ENCODE measurements at regions not wholly inside any gene's neighbourhood (a gene's known extent, or its start where the extent isn't known, plus 50 kb on each side); places are given as distances from the start of the nearest gene placed in this dataset.

- no peak overlapping the region for H3K4me3 ChIP-seq
- no peak overlapping the region for H3K27ac ChIP-seq
- no peaks in the 10 kb centered on the region for H3K9me3 ChIP-seq (replicated peaks)
- no peak for DNase-seq
- no peaks in the 10 kb centered on the region for H3K27me3 ChIP-seq
- no peaks in the 10 kb centered on the region for H3K4me1 ChIP-seq
- no peaks in the 10 kb centered on the region for H3K36me3 ChIP-seq
These were observed 612.7 kb upstream of the ZWINT start for GRCh38 chr10:56973766-56974165.

GRCh38 chr10:56943221-56943755, 582.2 kb upstream of the ZWINT start:
- no peak overlapping the region for H3K27ac ChIP-seq
- no peak for DNase-seq

GRCh38 chr10:56934515-56934914, 573.5 kb upstream of the ZWINT start:
- Histone ChIP-seq H3K27ac (no peak overlapping the region), H3K9me3 (replicated peaks) (no peaks in the 10 kb centered on the region)
- no peak for DNase-seq

More at GRCh38 chr10:56943221-56943755, 582.2 kb upstream of the ZWINT start:
- Histone ChIP-seq H3K27me3 (no peaks in the 10 kb centered on the region), H3K36me3 (no peaks in the 10 kb centered on the region), H3K4me3 (no peak overlapping the region), H3K4me1 (no peaks in the 10 kb centered on the region), H3K9me3 (replicated peaks) (no peaks in the 10 kb centered on the region)

GRCh38 chr10:56928714-56929113, 567.7 kb upstream of the ZWINT start:
- H3K9me3 ChIP-seq (replicated peaks), result no peaks in the 10 kb centered on the region
- H3K36me3 ChIP-seq, result no peaks in the 10 kb centered on the region
- no peak for DNase-seq
- no peaks in the 10 kb centered on the region for H3K27me3 ChIP-seq
- no peak overlapping the region for H3K27ac ChIP-seq
- H3K4me1 ChIP-seq, result no peaks in the 10 kb centered on the region
- no peak overlapping the region for H3K4me3 ChIP-seq

More at GRCh38 chr10:56934515-56934914, 573.5 kb upstream of the ZWINT start:
- Histone ChIP-seq H3K4me3 (no peak overlapping the region), H3K36me3 (no peaks in the 10 kb centered on the region), H3K4me1 (no peaks in the 10 kb centered on the region), H3K27me3 (no peaks in the 10 kb centered on the region)

- Histone ChIP-seq H3K9me3 (replicated peaks) (no peaks in the 10 kb centered on the region), H3K4me1 (no peaks in the 10 kb centered on the region), H3K4me3 (no peak overlapping the region), H3K27me3 (no peaks in the 10 kb centered on the region), H3K36me3 (no peaks in the 10 kb centered on the region), H3K27ac (no peak overlapping the region)
- DNase-seq, result no peak
These were observed 566.6 kb upstream of the ZWINT start for GRCh38 chr10:56927701-56928100.

GRCh38 chr10:56920601-56921261, 559.7 kb upstream of the ZWINT start:
- H3K27me3 ChIP-seq, result no peaks in the 10 kb centered on the region
- no peak for DNase-seq
- H3K27ac ChIP-seq, result no peak overlapping the region
- no peaks in the 10 kb centered on the region for H3K4me1 ChIP-seq
- no peak overlapping the region for H3K4me3 ChIP-seq
- H3K36me3 ChIP-seq, result no peaks in the 10 kb centered on the region
- H3K9me3 ChIP-seq (replicated peaks), result no peaks in the 10 kb centered on the region

- Histone ChIP-seq H3K9me3 (replicated peaks) (no peaks in the 10 kb centered on the region), H3K4me1 (no peaks in the 10 kb centered on the region), H3K4me3 (no peak overlapping the region), H3K27ac (no peak overlapping the region), H3K36me3 (no peaks in the 10 kb centered on the region), H3K27me3 (no peaks in the 10 kb centered on the region)
- no peak for DNase-seq
These were observed 551.0 kb upstream of the ZWINT start for GRCh38 chr10:56912043-56912442.

GRCh38 chr10:56905051-56905450, 544.0 kb upstream of the ZWINT start:
- H3K4me3 ChIP-seq, result no peak overlapping the region
- no peaks in the 10 kb centered on the region for H3K4me1 ChIP-seq
- DNase-seq, result no peak
- no peak overlapping the region for H3K27ac ChIP-seq
- no peaks in the 10 kb centered on the region for H3K36me3 ChIP-seq
- H3K9me3 ChIP-seq (replicated peaks), result no peaks in the 10 kb centered on the region
- no peaks in the 10 kb centered on the region for H3K27me3 ChIP-seq

GRCh38 chr10:56902554-56902953, 541.5 kb upstream of the ZWINT start:
- no peak overlapping the region for H3K27ac ChIP-seq
- DNase-seq, result no peak
- H3K4me1 ChIP-seq, result no peaks in the 10 kb centered on the region
- no peak overlapping the region for H3K4me3 ChIP-seq
- H3K9me3 ChIP-seq (replicated peaks), result no peaks in the 10 kb centered on the region
- no peaks in the 10 kb centered on the region for H3K27me3 ChIP-seq
- H3K36me3 ChIP-seq, result no peaks in the 10 kb centered on the region

- DNase-seq, result no peak
- H3K4me1 ChIP-seq, result no peaks in the 10 kb centered on the region
- no peak overlapping the region for H3K4me3 ChIP-seq
- H3K36me3 ChIP-seq, result no peaks in the 10 kb centered on the region
- no peaks in the 10 kb centered on the region for H3K9me3 ChIP-seq (replicated peaks)
- no peaks in the 10 kb centered on the region for H3K27me3 ChIP-seq
- no peak overlapping the region for H3K27ac ChIP-seq
These were observed 534.2 kb upstream of the ZWINT start for GRCh38 chr10:56895306-56895705.

GRCh38 chr10:56881218-56881617, 520.2 kb upstream of the ZWINT start:
- Histone ChIP-seq H3K27me3 (no peaks in the 10 kb centered on the region), H3K4me1 (no peaks in the 10 kb centered on the region), H3K27ac (no peak overlapping the region), H3K9me3 (replicated peaks) (no peaks in the 10 kb centered on the region), H3K4me3 (no peak overlapping the region), H3K36me3 (no peaks in the 10 kb centered on the region)
- DNase-seq, result no peak

- DNase-seq, result no peak
- H3K4me3 ChIP-seq, result no peak overlapping the region
- H3K9me3 ChIP-seq (replicated peaks), result no peaks in the 10 kb centered on the region
- H3K27ac ChIP-seq, result no peak overlapping the region
- H3K4me1 ChIP-seq, result no peaks in the 10 kb centered on the region
- no peaks in the 10 kb centered on the region for H3K36me3 ChIP-seq
- no peaks in the 10 kb centered on the region for H3K27me3 ChIP-seq
These were observed 519.5 kb upstream of the ZWINT start for GRCh38 chr10:56880606-56881005.

- Histone ChIP-seq H3K4me1 (no peaks in the 10 kb centered on the region), H3K36me3 (no peaks in the 10 kb centered on the region), H3K4me3 (no peak overlapping the region), H3K27ac (no peak overlapping the region), H3K27me3 (no peaks in the 10 kb centered on the region), H3K9me3 (replicated peaks) (no peaks in the 10 kb centered on the region)
- no peak for DNase-seq
These were observed 513.9 kb upstream of the ZWINT start for GRCh38 chr10:56874950-56875349.

GRCh38 chr10:56871160-56871668, 510.2 kb upstream of the ZWINT start:
- Histone ChIP-seq H3K27me3 (no peaks in the 10 kb centered on the region), H3K4me3 (no peak overlapping the region), H3K27ac (no peak overlapping the region), H3K4me1 (no peaks in the 10 kb centered on the region), H3K9me3 (replicated peaks) (no peaks in the 10 kb centered on the region), H3K36me3 (no peaks in the 10 kb centered on the region)
- DNase-seq, result no peak

GRCh38 chr10:56867236-56867635, 506.2 kb upstream of the ZWINT start:
- H3K4me1 ChIP-seq, result no peaks in the 10 kb centered on the region
- H3K9me3 ChIP-seq (replicated peaks), result no peaks in the 10 kb centered on the region
- H3K4me3 ChIP-seq, result no peak overlapping the region
- no peak for DNase-seq
- H3K36me3 ChIP-seq, result no peaks in the 10 kb centered on the region
- H3K27ac ChIP-seq, result no peak overlapping the region
- H3K27me3 ChIP-seq, result no peaks in the 10 kb centered on the region

GRCh38 chr10:56856569-56856968, 495.5 kb upstream of the ZWINT start:
- H3K4me3 ChIP-seq, result no peak overlapping the region
- no peaks in the 10 kb centered on the region for H3K9me3 ChIP-seq (replicated peaks)
- no peaks in the 10 kb centered on the region for H3K36me3 ChIP-seq
- H3K27ac ChIP-seq, result no peak overlapping the region
- no peaks in the 10 kb centered on the region for H3K27me3 ChIP-seq
- no peak for DNase-seq
- H3K4me1 ChIP-seq, result no peaks in the 10 kb centered on the region
